Transverse colon (tissue), 4 donors: ENCODE measurements at regions not wholly inside any gene's neighbourhood (a gene's known extent, or its start where the extent isn't known, plus 50 kb on each side); places are given as distances from the start of the nearest gene placed in this dataset.

Experiments
- DNase-seq: peaks from one replicate; pipeline ENCODE4 v3.0.0-alpha.2; 2019
- H3K27ac ChIP-seq, 4 donors: fragments of 200-600 bp; sonication (generic); 2 replicates each; pipeline ENCODE4 v1.5.1; 2016 to 2018; ENCODE audit warnings: inconsistent platforms in 4 of 4
- H3K27me3 ChIP-seq: fragments of 200-600 bp; sonication (generic); 2 replicates; pipeline ENCODE4 v1.5.1; 2017; ENCODE audit warnings: inconsistent platforms
- H3K36me3 ChIP-seq, 4 donors: fragments of 200-600 bp; sonication (generic); 2 replicates each; pipeline ENCODE4 v1.5.1; 2017 to 2019; ENCODE audit warnings: inconsistent platforms in 4 of 4
- H3K4me1 ChIP-seq, 4 donors: fragments of 200-600 bp; sonication (generic); 2 replicates each; pipeline ENCODE4 v1.5.1; 2017 to 2020; ENCODE audit warnings: inconsistent platforms in 4 of 4
- H3K4me3 ChIP-seq, 4 donors: fragments of 200-600 bp; sonication (generic); 1 replicate in 1 of 4; 2 replicates in 3 of 4; pipeline versions ENCODE4 v1.5.1 to v1.6.1; 2017 to 2019; ENCODE audit warnings: inconsistent platforms in 4 of 4
- H3K9me3 ChIP-seq, 2 donors: fragments of 200-600 bp; sonication (generic); 2 replicates each; pipeline ENCODE4 v1.5.1; 2017 to 2019; ENCODE audit warnings: inconsistent platforms in 2 of 2
- EP300 ChIP-seq: sonication (generic); formaldehyde crosslinking; IDR thresholded peaks from one replicate; pipeline ENCODE4 v1.6.1; 2017; ENCODE audit warnings: antibody characterized with exemption, low read depth
- POLR2A ChIP-seq: fragments of 450-650 bp; IDR thresholded peaks from one replicate; pipeline ENCODE4 v1.6.1; 2016; ENCODE audit warnings: antibody characterized with exemption, mild to moderate bottlenecking, moderate library complexity
- POLR2AphosphoS5 ChIP-seq, 3 donors: sonication (generic); formaldehyde crosslinking; IDR thresholded peaks; one replicate each; pipeline ENCODE4 v1.6.1; 2016; ENCODE audit warnings: antibody characterized with exemption in 3 of 3
- WGBS, 2 donors: methylation state at CpG; one replicate each; pipeline ENCODE4 v1.1.5; 2018; ENCODE audit warnings: low coverage in 1 of 2; 5-methylcytosine and 5-hydroxymethylcytosine counted together
- in situ Hi-C, 4 donors: fragments of 200-750 bp; cut with MboI; loops; one replicate each; pipeline versions ENCODE4 v1.15.0 to v1.15.1; 2017; ENCODE audit warnings: low sequenced_read_pairs in 3 of 4, low pct_ligation_motif_present in 1 of 4, low pct_unique_long_range_greater_than_20kb in 1 of 4
- intact Hi-C: fragments of 100-400 bp; cut with DNase I; formaldehyde crosslinking; loops from one replicate; pipeline ENCODE4 v1.15.1; 2023; ENCODE audit warnings: low total_unique reads
- TF ChIP-seq, protein P1 (sequence below), 5 experiments: fragments of 200-600 bp in 3 of 5; fragments of 450-650 bp in 2 of 5; sonication (generic) in 3 of 5; IDR thresholded peaks; 1 replicate in 2 of 5; 2 replicates in 3 of 5; pipeline ENCODE4 v1.5.1; 2016 to 2017; ENCODE audit warnings: antibody characterized with exemption in 5 of 5, inconsistent platforms in 3 of 5, mild to moderate bottlenecking in 2 of 5, moderate library complexity in 1 of 5

DNA sequence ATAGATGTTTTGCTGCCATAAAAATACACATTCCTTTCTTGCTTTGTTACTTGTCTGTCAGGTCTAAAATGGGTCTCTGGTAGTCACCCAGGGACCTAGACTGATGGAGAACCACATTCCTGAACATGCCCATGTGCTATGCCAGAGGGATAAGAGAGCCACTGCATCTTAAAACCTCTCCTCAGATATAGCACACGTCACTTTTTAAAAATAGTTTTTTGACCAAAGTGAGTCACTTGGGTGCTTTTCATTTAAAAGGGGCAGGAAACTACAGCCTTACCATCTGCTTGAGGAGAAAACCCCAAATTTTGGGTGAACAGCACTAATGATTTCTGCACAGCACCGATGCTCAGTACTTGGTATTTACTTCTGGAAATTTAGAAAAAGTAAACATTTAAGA is 197.8 kb downstream of the OGFRL1 start:
- H3K9me3 ChIP-seq = no peaks in the 10 kb centered on the region
- H3K27ac ChIP-seq = no peak overlapping the region
- WGBS, 2 donors = 76 to 88% methylated on average over 2 of the region's 2 CpGs
- no peak for DNase-seq
- H3K36me3 ChIP-seq = no peaks in the 10 kb centered on the region
- in situ Hi-C loops = no loop called here
- no peaks in the 10 kb centered on the region for H3K27me3 ChIP-seq
- no peak overlapping the region for H3K4me3 ChIP-seq
- TF ChIP-seq POLR2AphosphoS5 (IDR thresholded peaks at IDR 0.05) (no peak), EP300 (no peak)
- TF ChIP-seq, protein P1, sequence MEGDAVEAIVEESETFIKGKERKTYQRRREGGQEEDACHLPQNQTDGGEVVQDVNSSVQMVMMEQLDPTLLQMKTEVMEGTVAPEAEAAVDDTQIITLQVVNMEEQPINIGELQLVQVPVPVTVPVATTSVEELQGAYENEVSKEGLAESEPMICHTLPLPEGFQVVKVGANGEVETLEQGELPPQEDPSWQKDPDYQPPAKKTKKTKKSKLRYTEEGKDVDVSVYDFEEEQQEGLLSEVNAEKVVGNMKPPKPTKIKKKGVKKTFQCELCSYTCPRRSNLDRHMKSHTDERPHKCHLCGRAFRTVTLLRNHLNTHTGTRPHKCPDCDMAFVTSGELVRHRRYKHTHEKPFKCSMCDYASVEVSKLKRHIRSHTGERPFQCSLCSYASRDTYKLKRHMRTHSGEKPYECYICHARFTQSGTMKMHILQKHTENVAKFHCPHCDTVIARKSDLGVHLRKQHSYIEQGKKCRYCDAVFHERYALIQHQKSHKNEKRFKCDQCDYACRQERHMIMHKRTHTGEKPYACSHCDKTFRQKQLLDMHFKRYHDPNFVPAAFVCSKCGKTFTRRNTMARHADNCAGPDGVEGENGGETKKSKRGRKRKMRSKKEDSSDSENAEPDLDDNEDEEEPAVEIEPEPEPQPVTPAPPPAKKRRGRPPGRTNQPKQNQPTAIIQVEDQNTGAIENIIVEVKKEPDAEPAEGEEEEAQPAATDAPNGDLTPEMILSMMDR (IDR thresholded peaks at IDR 0.05) = no peak
- intact Hi-C loops = no loop called here
- no peaks in the 10 kb centered on the region for H3K4me1 ChIP-seq

DNA sequence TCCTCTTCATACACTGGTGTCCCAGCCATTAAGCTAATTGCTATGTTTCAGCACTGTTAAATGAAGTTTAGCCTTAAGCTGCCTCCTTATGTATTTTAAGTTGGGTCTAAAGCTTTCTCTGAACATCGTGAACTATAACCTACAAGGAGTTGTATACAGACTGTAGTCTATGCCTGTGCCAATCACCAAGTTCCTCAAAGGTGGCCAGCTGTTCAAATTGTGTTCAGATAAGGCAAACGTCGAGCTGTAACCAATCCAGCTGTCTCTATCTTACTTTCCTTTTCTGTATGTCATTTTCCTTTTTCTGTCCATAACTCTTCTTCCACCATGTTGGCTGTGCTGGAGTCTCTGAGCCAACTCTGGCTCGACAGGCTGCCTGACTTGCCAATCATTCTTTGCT is 199.6 kb downstream of the OGFRL1 start:
- 31 to 76% methylated on average over 3 to 4 of the region's 4 CpGs for WGBS, 2 donors
- TF ChIP-seq POLR2A (no peak), POLR2AphosphoS5 (IDR thresholded peaks at IDR 0.05) (no peak), EP300 (no peak)
- no peaks in the 10 kb centered on the region for H3K4me1 ChIP-seq
- in situ Hi-C loops (no loop called here), intact Hi-C loops (no loop called here)
- H3K4me3 ChIP-seq = no peak overlapping the region
- H3K27me3 ChIP-seq = no peaks in the 10 kb centered on the region
- no peak overlapping the region for H3K27ac ChIP-seq
- no peaks in the 10 kb centered on the region for H3K36me3 ChIP-seq
- DNase-seq = no peak
- H3K9me3 ChIP-seq = no peaks in the 10 kb centered on the region

GRCh38 chr6:71489736-71490135 is 201.1 kb downstream of the OGFRL1 start:
- Histone ChIP-seq H3K4me3 (no peak overlapping the region), H3K4me1 (no peaks in the 10 kb centered on the region), H3K9me3 (no peaks in the 10 kb centered on the region), H3K27me3 (no peaks in the 10 kb centered on the region), H3K36me3 (no peaks in the 10 kb centered on the region), H3K27ac (no peak overlapping the region)
- TF ChIP-seq POLR2AphosphoS5 (IDR thresholded peaks at IDR 0.05) = no peak
- TF ChIP-seq EP300 = no peak
- TF ChIP-seq, protein P1 (IDR thresholded peaks at IDR 0.05) = no peak
- TF ChIP-seq POLR2A = no peak
- WGBS, 2 donors = 39 to 57% methylated on average over 3 of the region's 3 CpGs
- intact Hi-C loops = no loop called here
- DNase-seq = no peak
- in situ Hi-C loops = no loop called here

DNA sequence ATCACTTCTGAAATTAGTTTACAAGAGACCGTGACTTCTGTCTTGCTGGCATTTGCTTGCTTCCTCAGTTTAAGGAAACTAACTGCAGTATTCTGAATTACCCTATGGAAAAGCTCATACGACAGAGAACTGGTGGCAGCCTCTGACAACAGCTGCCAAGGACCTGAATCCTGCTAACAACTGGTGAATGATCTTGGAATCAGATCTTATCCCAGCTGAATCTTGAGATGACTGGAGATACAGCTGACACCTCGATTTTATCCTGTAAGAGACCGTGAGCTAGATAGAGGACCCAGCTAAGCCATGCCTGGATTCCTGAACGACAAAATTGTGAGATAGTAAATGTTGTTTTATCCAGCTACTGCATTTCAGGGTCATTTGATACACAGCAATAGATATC is 202.3 kb downstream of the OGFRL1 start:
- H3K9me3 ChIP-seq = no peaks in the 10 kb centered on the region
- no peak for DNase-seq
- intact Hi-C loops = no loop called here
- no peak overlapping the region for H3K4me3 ChIP-seq
- TF ChIP-seq EP300 = no peak
- TF ChIP-seq POLR2AphosphoS5 (IDR thresholded peaks at IDR 0.05) = no peak
- TF ChIP-seq, protein P1 (IDR thresholded peaks at IDR 0.05) = no peak
- no peak for TF ChIP-seq POLR2A
- H3K27ac ChIP-seq = no peak overlapping the region
- H3K4me1 ChIP-seq = peaks cover 0 to 5% (median 0%) of the 10 kb centered on the region in 4 donors
- 67 to 83% methylated on average over 1 to 5 of the region's 5 CpGs for WGBS, 2 donors
- in situ Hi-C loops = no loop called here
- no peaks in the 10 kb centered on the region for H3K36me3 ChIP-seq
- no peaks in the 10 kb centered on the region for H3K27me3 ChIP-seq

DNA sequence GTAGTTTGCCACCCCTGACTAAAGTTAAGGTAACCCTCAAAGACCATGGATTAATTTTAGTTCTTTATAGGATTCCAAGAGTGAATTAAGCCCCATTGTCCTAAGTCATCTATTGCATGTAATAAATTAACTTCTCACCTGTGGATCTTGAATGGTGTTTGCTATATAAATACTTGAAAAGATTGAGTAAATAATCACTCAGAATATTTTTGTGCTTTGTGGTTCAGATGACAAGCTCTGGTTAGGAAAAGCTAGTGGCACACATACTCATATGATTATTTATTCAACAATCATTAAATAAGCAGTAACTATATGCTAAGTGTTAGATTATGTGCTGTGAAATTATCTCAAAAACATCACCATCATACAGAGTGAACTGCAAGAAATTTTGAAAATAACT is 203.2 kb downstream of the OGFRL1 start:
- intact Hi-C loops (no loop called here), in situ Hi-C loops (no loop called here)
- no peak overlapping the region for H3K4me3 ChIP-seq
- H3K9me3 ChIP-seq = no peaks in the 10 kb centered on the region
- no peak for TF ChIP-seq POLR2AphosphoS5 (IDR thresholded peaks at IDR 0.05)
- no peak for TF ChIP-seq POLR2A
- TF ChIP-seq, protein P1 (IDR thresholded peaks at IDR 0.05) = no peak
- TF ChIP-seq EP300 = no peak
- H3K27me3 ChIP-seq = no peaks in the 10 kb centered on the region
- H3K27ac ChIP-seq = no peak overlapping the region
- H3K36me3 ChIP-seq = no peaks in the 10 kb centered on the region
- H3K4me1 ChIP-seq = peaks cover 0 to 11% (median 0%) of the 10 kb centered on the region in 4 donors
- no peak for DNase-seq
